Right ventricle myocardium superior (tissue), 1 donor: ENCODE measurements at regions not wholly inside any gene's neighbourhood (a gene's known extent, or its start where the extent isn't known, plus 50 kb on each side); places are given as distances from the start of the nearest gene placed in this dataset.
A peak's percentile ranks its signal among the peaks of the same experiment; 100 is the strongest.
"Not testable (repeated sequence)": the region's sequence is repeated elsewhere in the genome, so short reads cannot be mapped to it uniquely, and the experiment has no call there.

Experiments used
- ATAC-seq: fragments of 200-7000 bp; cut with Tn5 transposase; one replicate; pipeline ENCODE4 v1.9.1; 2020; ENCODE audit warnings: mild to moderate bottlenecking; ENCODE audit not compliant: poor library complexity
- DNase-seq: peaks from one replicate; pipeline ENCODE4 v3.0.0-alpha.2; 2020
- intact Hi-C: fragments of 100-400 bp; cut with DNase I; formaldehyde crosslinking; loops from one replicate; pipeline ENCODE4 v1.11.2; 2022
- donor health status: DM: no; HTN: yes; CAD: no; lungs with severe emphysema.

DNA sequence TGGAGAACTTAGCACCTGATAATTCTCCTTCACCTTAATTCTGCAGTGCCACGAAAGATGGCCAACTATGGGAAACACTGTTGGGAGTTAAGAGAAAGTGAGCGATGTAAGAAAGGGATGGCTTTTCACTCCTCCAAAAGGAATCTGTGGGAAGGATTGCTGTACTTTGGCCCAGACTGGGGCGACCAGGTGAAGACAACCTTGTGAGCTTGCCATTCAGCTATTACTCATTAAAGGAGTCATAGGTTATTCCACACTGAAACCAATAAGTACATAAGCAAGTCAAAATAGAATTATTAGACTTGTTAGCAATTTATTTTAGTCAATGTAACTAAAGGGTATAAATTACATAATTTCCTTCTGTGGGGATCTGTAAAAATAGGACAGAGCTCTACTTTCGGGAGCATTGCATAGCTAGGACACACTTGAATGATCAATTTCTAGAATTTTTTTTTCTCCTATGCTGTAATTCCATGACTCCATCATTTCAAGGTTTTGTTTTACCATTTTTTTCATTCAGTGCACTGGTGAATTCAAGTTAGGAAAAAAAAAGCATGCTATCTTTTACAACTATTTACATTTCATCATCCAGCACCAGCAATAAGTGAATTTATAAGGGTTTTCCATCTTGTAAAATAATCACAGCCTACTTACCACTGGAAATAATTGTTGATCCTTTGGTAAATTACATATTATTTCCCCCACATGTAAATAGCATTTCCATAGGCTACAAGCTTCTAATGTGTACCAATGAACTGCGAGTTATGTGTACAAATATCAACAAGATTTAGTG, 231.7 kb downstream of the SIM1 start:
- no peak for ATAC-seq
- intact Hi-C loops = no loop called here
- DNase-seq = no peak

DNA sequence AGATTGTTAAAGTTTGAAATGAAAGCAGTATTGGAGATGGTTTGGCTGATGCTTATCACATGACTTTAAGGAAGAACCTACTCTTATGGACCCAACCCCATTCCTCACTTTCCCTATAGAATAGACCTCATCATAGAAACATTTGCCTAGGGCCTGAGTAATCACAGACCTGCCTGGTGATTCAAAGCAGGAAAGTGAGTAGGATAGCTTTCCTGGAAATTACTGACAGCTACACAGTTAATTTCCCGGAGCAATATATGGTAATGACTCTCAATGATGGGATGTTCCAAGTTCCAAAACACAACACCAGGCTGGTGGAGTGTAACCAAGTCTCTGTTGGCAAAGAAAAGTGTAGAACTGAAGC, 233.8 kb downstream of the SIM1 start:
- no peak for ATAC-seq
- no peak for DNase-seq
- intact Hi-C loops = no loop called here

DNA sequence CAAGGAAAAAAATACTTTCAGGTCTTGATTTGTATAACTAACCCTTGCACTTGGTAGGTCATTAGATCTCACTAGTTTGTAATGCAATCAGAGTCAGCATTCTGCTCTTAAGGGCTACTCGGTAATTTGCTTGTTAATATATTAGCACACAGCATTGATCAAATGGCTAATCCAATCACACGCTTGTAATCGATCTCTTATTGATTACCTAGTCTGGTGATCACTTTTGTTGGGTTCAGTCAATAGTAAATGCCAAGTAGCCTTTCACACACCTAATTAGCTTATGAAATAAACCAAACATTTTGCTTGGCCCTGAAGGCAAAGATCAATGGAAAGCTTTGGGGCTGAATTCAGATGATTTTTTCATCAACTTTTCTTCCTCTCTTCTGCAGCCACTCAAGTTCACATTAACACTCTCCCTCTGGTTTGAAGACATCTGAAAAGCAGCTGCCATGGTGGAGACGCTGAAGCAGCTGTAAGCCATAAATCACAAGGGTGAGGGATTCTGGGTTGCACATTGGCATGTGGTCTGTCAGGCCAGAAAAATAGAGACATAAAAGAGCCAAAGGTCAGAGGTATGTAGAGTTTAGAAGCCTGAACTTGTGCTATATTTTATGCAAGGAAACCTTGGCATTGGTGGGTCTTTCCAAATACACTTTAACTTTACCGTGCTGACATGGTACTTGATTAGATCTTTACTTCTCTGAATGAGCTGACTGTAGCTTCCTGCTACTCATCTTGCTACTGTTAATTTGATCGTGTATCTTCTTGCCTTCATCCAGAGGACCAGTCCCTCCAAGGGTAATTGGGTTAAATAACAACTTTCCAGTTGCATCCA, 234.4 kb downstream of the SIM1 start:
- ATAC-seq (no peak), DNase-seq (no peak)
- intact Hi-C loops = no loop called here

DNA sequence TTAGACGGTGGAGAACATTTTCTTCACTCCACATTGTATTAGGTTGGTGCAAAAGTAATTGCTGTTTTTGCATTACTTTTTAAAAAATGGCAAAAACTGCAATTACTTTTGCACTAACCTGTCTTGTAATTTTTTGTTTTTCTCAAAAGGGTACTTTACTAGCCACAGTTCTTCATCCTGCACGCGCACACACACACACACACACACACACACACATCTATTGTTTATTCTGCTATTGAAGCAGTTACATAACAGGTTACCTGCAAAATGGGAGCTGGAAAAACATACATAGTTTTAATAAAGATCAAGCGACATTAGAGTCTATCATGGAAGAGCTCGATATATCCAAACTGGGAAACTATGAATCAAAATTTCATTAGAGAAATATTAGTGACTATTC, 235.2 kb downstream of the SIM1 start:
- ATAC-seq = no peak
- DNase-seq = no peak
- intact Hi-C loops = no loop called here

DNA sequence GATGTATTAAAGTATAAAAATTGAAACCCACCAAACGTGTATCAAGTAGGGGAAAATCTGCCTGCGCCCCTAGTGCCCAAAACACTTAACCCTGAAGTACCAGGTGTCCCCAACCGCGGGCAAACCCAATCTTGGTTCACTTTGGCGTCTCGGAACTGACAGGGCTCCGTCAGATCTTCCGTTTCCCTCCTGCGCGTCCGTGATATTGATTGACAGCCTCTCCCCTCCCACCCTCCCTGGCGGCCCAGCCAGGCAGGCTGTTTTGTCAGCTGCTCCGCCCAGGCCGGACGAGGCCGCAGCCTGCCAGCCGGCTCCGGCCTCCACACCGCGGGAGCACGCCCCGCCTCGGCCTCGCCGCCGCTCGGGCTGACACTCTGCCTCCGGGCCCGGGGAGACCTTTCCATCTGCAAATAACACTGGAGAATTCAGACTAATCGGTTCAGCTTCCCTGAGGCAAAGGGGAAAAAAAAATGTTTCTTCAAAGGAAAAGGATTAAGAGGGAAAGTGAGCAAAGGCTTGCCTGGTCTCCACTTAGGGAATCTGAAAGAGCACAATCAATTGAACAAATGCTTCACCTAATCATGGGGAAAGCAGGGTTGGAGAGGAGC, 234.9 kb upstream of the MCHR2 start:
- ATAC-seq (peak; percentile 100), DNase-seq (peak; percentile 84)
- intact Hi-C loops = no loop called here

DNA sequence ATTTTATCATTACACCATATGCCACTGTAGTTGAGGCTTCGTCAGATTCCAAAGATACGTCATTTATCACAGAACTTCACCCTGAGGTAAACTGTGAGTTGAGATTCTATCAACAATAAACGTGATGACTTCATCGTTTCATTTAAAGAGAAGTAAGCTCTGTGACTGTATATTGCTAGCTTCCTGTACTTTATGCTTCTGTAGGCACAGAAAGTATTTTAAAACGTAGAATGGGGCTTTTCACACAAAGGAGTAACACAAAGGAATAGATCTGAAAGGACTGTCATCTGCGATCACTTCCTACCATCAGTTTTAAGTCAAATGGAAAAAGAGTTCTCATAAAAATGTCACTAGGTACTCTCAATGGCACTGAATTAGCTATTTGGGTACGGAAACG, 234.4 kb upstream of the MCHR2 start:
- DNase-seq = no peak
- ATAC-seq = peak; percentile 10
- intact Hi-C loops = no loop called here

DNA sequence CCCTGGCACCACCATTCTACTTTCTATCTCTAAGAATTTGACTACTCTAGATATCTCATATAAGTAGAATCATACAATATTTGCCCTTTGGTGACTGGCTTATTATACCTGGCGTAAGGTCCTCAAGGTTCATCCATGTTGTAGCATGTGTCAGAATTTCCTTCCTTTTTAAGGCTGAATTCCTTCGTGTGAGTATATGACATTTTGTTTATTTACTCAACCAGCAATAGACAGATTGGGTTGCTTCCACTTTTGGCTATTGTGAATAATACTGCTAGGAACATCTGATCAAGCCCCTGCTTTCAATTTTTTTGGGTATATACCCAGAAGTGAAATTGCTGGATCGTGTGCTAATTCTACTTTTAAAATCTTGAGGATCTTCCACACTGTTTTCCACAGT, 232.8 kb upstream of the MCHR2 start:
- intact Hi-C loops = no loop called here
- no peak for ATAC-seq
- no peak for DNase-seq

DNA sequence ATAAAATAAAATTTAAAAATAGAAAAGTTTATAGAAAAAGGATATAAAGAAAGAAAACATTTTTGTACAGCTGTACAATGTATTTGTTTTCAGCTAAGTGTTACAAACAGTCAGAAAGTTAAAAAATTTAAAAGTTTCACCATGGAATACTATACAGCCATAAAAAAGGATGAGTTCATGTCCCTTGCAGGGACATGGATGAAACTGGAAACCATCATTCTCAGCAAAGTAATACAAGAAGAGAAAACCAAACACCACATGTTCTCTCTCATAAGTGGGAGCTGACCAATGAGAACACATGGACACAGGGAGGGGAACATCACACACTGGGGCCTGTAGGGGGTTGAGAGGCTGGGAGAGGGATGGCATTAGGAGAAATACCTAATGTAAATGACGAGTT, 229.9 kb upstream of the MCHR2 start:
- ATAC-seq, intact Hi-C loops: not testable (repeated sequence)

DNA sequence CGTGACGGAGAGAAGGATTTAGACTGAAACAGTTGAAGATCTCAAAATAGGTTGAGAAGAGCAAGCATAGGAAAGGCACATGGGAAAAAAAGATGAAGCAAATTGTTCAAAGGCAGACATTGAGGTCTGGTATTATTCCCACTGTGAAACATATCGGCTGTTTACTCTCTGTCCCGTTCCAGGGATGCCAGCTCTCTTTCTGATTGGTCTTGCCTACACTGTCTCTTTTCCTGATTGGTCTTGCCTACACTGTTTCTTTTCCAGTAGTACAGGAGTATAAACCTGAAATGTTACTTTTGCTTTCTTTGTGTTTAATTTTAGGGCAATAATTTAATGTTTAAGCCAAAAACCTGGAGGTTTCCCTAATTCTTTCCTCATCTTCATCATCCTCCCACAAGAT, 226.5 kb upstream of the MCHR2 start:
- ATAC-seq = no peak
- no peak for DNase-seq
- intact Hi-C loops = no loop called here

More for the DNA sequence above, 229.9 kb upstream of the MCHR2 start:
- DNase-seq = not testable (repeated sequence)

DNA sequence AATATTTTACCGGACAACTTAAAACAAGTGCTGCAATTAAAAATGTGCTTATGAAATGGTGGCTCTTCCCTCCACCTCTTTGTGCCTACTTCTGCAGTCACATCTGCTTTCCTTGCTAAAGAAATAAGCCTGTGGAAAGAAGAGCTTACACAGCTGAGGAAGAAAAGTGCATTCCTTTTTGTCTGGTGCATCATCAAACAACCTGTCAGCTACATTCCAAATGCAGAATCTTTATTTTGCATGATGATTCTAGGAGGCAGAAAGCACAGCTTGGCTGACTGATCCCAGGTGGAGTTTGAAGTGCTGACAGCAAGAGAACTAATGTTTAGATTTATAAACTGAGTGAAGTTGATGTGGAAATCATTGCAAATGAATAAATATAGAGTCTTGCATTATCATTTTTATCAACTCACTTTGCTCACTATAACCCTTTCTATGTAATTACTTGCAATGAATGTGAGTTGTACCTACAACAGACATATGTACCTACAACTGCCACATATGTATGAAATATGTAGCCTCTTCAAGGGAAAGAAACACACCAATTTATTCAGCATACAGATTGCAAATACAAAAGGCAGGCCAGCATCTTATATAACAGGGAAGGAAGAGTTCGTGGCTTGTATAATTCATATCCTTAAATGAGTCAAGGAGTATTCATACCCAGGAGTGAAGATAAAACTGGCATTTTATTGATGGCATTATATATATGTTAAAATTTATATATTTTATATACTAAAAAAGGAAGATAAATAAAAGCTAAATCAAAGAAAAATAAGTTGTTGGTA, 223.4 kb upstream of the MCHR2 start:
- intact Hi-C loops = no loop called here
- no peak for ATAC-seq
- DNase-seq = no peak

DNA sequence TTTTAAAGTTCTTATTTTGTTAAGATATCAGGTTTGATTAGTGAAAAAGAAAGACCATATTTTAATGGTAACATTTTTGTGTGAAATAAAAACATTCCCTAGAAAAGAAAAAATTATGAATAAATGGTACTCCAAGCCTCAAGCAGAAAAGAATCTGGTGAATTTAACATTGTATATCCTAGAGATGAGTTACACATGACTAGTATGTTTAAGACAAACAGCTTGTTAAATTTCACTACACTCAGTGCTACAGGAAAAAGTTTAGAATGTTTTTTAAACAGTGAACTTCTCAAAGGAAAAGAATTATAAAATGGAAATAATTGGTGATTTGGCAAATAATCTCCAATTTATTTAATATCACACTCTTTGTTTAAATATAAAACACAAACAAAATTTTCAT, 222.7 kb upstream of the MCHR2 start:
- intact Hi-C loops = no loop called here
- DNase-seq = no peak
- no peak for ATAC-seq

DNA sequence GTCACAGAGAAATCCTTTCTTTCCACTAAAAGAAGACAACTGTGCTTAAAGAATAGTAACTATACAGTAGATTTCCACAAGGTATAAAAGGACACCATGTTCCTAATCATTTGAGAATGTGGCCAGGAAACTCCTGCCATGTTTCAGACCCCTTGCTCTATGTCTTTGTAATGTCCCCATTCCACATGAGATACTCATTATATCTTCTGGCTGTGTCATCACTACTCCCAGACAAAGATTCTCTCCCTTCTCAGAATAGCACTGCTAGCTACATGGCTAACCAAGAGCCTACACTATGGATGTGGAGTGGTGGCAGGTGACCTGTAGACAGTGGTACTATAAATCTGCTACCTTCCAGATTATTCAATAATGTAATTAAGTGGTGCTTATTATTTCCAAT, 218.1 kb upstream of the MCHR2 start:
- no peak for ATAC-seq
- intact Hi-C loops = no loop called here
- DNase-seq = no peak

DNA sequence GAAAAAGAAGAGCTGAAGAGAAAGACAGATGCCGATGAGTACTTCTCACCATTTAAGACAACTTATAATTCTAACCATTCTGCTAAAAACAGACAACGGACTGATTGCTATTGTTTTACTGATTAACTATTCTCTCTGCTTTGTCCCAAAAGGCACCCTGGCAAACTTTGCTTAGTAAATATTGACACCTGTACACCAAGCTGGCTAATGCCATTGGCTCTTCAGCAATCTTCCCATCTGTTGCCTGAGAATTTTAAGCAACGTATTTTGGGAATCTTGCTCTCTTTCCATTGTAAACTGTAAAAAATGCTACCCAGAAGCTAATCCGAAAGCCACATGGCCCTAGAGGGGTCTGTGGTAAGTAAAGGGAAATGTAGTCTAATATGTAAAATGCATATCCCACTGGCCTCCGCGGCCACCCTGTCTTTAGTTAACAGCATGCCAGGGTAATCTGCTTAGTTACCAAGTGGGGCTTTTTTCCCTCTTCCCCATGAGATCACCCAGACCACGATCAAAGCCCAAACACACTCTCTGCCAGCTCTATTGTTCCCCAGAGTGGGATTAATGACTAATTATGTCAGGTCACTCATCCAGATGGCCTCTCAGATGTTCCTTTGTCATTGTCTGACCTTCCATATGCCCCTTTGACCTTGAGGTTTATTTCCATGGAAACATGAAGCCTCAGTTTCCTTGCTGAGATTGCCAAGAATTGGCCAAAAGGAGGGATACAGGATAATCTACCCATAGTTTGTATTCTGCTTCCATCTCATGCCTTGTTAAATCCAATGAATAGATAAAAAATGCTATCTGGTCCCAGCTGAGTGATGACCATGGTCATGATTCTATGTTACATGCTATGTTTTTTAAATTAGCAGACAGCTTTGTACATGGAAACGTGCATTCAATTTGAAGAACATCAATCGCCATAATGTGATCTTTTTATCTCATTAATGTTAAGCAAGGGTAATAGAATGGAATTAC, 216.4 kb upstream of the MCHR2 start:
- no peak for DNase-seq
- intact Hi-C loops = no loop called here
- no peak for ATAC-seq

DNA sequence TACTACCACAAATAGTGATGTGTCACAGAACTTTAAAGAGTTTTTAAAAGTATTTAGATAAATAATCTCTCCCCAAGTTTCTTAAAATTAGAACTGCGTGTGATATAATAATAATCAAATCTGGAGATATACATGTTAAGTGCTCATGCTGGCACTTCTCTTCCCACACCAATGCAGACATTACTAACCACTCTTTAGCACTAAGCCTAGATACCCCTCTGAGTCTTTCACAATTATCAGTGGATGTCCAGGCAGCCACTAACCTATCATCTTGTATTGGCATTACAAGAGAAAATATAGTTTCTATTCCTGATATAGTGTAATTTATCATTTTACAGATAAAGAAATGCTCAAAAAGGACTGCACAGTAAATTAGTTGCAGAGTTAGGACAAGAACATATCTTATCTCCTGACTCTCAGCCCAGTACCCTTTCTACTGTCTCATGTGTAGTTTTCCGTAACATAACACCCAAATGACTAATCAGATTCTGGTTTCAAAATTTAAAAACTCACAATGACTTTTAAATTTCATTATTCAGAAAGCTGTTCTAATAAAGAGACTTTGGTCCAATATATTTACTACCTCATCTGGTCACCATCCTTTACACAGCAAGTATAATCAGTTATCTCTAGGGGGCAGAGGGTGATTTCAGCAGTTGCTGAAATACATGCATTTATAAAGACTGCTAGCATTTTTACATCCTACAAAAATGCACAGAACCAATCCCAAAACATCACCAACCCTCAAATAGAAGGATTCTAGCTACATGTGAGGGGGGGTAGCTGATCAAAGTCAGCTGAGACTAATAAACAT, 215.5 kb upstream of the MCHR2 start:
- intact Hi-C loops = no loop called here
- ATAC-seq (no peak), DNase-seq (no peak)

DNA sequence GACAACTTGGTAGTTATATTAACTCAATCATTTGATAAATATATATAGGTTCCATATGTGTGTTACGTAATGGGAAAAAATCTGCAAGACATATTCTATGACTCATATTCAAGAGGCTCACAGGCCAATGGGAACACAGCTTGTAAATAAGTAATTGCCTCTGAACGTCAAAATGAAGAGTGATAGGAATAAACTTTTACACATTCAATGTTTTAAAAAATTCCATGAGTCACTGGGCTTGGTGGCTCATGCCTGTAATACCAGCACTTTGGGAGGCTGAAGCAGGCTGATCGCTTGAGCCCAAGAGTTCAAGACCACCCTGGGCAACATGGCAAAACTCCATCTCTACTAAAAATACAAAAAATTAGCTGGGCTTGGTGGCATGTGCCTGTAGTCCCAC, 209.4 kb upstream of the MCHR2 start:
- intact Hi-C loops = no loop called here
- no peak for ATAC-seq

DNA sequence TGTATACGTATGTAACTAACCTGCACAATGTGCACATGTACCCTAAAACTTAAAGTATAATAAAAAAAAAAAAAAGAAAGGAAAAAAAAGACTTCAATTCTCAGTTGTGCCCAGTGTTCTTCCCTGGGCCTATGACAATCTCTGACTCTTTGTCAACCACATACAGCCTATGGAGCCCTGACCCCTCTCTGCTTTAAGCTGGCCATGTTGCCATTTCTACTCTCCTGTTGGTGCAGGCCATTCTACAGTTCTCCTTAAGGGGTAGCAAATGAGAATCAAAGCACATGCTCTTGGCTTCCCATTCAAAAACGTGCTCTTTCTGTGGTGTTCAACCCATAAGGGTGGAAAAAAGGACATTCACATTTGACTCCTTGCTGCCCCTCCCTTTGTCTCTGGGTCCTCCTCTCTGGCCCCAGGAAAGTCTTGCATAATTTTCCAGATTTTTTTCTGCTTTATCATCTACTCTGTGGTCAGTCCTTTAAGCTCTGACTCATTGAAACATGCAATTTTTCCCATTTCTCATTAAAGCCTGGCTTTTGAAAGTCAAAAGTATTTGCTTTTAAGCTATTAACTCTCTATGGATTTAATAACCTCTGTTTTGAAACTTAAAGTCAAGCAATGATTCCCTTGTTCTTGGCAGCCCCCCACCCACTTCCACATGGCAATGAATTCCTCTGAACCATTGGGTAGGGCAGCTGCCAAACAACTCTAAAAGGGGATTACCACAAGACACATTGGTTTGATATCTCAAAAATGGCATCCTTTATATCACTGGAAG, 208.6 kb upstream of the MCHR2 start:
- intact Hi-C loops = no loop called here
- DNase-seq (no peak), ATAC-seq (peak; percentile 53)

More for the DNA sequence above, 209.4 kb upstream of the MCHR2 start:
- no peak for DNase-seq
